ENCODE measurements at regions not wholly inside any gene's neighbourhood (a gene's known extent, or its start where the extent isn't known, plus 50 kb on each side); places are given as distances from the start of the nearest gene placed in this dataset.

DNA sequence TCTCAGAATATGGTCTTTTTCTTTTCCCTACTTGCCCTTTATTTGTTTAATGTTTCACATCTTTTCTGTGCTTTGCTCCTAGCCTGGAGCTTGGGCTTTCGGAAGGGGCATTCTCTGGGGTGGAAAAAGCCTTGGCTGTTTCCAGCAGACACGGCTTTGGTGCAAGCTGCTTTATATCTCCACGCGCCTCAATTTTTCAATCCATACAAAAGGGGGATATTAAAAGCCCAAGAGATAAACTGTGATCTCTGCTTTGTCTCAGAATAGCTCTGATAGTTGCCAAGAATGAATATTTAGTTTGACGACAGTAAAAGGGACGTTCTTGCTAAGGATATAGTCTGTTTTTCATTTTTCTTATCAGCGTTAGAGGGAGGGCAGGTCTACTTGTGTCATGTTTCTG, 194.0 kb upstream of the KIRREL3 start:
- no peak for DNase-seq
- no peak overlapping the region for H3K27ac Mint-ChIP-seq
- no peaks in the 10 kb centered on the region for H3K27me3 Mint-ChIP-seq
- ATAC-seq (ENCODE audit: low read depth in 2 of 2): no peak
- H3K9me3 Mint-ChIP-seq: peaks cover 0 to 3% (median 0%) of the 10 kb centered on the region in 7 donors
- no peak overlapping the region for H3K4me3 Mint-ChIP-seq
- no peaks in the 10 kb centered on the region for H3K36me3 Mint-ChIP-seq
- H3K4me1 Mint-ChIP-seq: no peaks in the 10 kb centered on the region

DNA sequence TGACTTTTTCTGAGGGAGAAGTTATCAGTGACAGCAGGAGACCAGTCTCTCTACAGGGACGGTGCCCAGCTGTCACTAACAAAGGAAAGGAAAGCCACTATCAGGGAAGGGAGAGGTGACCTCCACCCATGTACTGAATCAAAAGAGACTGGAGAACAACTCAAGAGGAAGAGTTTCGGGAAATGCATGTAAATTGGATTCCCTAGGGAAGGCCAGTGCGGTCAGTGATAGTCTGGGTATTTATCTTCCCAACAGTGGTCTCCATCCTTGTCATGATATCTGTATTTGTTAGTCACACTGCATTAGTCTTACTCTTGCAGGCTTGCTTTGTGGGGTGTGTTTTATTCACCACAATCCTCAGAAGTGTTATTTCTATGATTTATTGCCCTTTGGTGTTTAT, 193.4 kb upstream of the KIRREL3 start:
- ATAC-seq (ENCODE audit: low read depth in 2 of 2): no peak
- Mint-ChIP-seq H3K9me3 (peaks cover 0 to 7% (median 3%) of the 10 kb centered on the region in 7 donors), H3K4me1 (no peaks in the 10 kb centered on the region), H3K36me3 (no peaks in the 10 kb centered on the region), H3K27ac (no peak overlapping the region), H3K4me3 (no peak overlapping the region), H3K27me3 (no peaks in the 10 kb centered on the region)
- no peak for DNase-seq

DNA sequence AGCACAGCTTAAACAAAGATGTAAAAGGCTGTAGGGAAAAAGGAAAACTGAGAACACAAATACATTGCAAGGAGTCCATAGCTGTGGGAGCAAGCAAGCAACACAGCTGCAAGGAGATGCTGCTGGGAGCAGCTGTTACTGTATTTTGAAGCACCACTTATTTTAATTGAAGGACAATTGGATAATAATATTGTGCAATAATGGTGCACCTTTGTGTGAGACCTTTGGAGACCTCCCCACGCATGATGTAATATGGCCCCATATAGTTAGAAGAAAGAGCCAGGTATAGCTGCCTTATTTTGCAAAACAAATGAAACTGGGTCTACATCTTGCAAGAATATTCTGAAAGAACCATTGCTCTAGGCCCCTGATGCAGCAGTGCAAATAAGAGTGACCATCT, 191.1 kb upstream of the KIRREL3 start:
- Mint-ChIP-seq H3K27me3 (peaks cover 0 to 6% (median 0%) of the 10 kb centered on the region in 3 donors), H3K4me1 (no peaks in the 10 kb centered on the region), H3K9me3 (peaks cover 0 to 13% (median 2%) of the 10 kb centered on the region in 7 donors), H3K36me3 (no peaks in the 10 kb centered on the region), H3K4me3 (no peak overlapping the region), H3K27ac (no peak overlapping the region)
- DNase-seq: no peak
- no peak for ATAC-seq (ENCODE audit: low read depth in 2 of 2)

DNA sequence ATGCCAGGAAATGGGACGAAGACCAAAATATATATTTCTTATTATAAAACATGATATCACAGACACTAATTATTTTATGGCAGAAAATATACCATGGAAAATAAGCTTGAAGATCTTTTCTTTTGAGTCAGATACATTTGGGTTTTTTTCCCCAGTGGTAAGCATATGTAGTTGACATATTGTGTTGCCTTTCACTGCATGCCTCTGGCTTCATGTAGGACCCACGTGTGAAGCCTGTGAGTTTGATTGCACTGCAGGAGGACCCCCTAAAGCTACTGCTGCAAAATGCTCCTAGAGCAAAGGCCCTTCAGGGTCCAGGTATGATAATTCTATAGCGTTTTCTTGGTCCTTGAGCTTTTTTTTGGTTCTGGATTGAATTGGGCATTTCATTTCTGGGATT, 190.7 kb upstream of the KIRREL3 start:
- Mint-ChIP-seq H3K27ac (no peak overlapping the region), H3K9me3 (peaks cover 0 to 13% (median 2%) of the 10 kb centered on the region in 7 donors), H3K4me1 (no peaks in the 10 kb centered on the region), H3K36me3 (no peaks in the 10 kb centered on the region), H3K27me3 (peaks cover 0 to 6% (median 0%) of the 10 kb centered on the region in 3 donors), H3K4me3 (no peak overlapping the region)
- DNase-seq (no peak), ATAC-seq (ENCODE audit: low read depth in 2 of 2) (no peak)

DNA sequence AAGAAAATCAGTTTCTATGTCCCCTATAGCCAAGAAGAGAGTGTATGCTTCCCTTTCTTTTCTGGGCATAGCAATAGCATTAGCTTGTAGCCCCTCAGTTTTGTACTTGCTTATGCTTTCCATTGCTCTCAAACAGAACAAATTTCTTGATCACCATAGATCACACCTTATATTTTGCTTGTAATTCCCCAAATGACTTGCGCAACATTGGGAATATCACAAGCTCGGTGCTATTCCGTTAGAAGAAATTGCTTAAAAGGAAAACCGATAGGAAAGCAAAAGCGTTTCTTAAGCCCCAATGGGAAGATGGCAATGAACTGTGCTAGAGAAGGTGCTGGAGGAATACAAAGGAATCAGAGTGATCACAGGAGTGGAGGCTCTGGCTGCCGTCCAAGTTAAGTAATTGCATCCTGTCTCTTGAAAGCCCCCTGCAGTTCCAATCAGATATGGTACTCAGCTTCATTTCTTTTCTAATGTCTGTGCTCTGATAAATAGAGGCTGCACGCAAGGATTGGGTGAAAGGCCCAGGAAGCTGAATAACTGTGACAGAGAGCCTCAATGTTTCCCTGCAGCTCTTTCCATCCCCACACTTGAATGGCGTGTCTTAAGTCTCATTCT, 182.1 kb upstream of the KIRREL3 start:
- Mint-ChIP-seq H3K27ac (no peak overlapping the region), H3K4me1 (no peaks in the 10 kb centered on the region), H3K36me3 (no peaks in the 10 kb centered on the region), H3K9me3 (peaks cover 0 to 6% (median 0%) of the 10 kb centered on the region in 7 donors), H3K4me3 (peak overlapping the region in 1 of 8 donors; percentile 45), H3K27me3 (peaks cover 0 to 5% (median 0%) of the 10 kb centered on the region in 3 donors)
- no peak for ATAC-seq (ENCODE audit: low read depth in 2 of 2)
- no peak for DNase-seq

DNA sequence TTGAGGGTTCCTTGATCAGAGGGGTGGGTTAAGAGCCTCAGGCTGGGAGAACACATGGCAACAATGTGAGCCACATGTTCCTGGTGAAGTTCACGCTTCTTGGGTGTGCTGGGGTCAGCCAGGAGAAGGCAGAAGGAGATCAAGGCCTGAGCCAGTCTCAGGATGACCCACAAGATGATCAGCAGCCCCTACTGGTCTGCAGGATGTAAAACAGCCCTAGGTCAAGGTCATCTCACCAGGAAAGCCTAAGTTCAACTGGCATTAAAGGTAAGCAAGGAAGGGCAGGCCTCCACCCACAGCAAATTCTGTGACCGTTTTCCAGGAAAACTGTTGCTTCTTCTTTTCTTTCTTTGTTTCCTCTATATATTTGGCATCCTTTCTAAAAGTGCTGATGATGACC, 156.7 kb upstream of the KIRREL3 start:
- H3K27me3 Mint-ChIP-seq: no peaks in the 10 kb centered on the region

DNA sequence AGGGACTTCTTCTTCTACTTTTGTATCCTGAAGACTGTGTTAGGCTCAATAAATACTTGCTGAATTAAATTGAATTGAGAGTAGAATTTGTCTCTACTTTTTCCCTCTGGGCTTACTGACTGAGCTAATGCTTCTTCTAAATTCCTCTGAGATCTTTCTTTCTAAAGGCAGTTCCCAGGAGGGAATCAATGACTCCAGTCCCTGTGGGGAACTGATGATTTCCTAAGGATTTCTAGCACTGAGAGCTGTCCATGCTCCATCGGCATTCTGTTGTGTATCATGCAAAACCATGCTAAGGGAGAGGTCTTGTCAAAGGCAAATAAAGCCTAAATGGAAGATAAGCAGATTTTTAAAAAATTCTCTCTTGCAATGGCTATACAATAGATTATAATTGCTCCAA, 148.8 kb upstream of the KIRREL3 start:
- H3K4me1 Mint-ChIP-seq: no peaks in the 10 kb centered on the region
- no peaks in the 10 kb centered on the region for H3K36me3 Mint-ChIP-seq
- no peak for DNase-seq
- peaks cover 0 to 15% (median 0%) of the 10 kb centered on the region in 7 donors for H3K9me3 Mint-ChIP-seq
- ATAC-seq (ENCODE audit: low read depth in 2 of 2): no peak
- H3K4me3 Mint-ChIP-seq: no peak overlapping the region
- H3K27me3 Mint-ChIP-seq: no peaks in the 10 kb centered on the region
- no peak overlapping the region for H3K27ac Mint-ChIP-seq

More for the DNA sequence above, 156.7 kb upstream of the KIRREL3 start:
- DNase-seq (no peak), ATAC-seq (ENCODE audit: low read depth in 2 of 2) (no peak)
- no peaks in the 10 kb centered on the region for H3K4me1 Mint-ChIP-seq
- no peaks in the 10 kb centered on the region for H3K36me3 Mint-ChIP-seq
- no peak overlapping the region for H3K27ac Mint-ChIP-seq
- H3K4me3 Mint-ChIP-seq: no peak overlapping the region
- peaks cover 0 to 6% (median 0%) of the 10 kb centered on the region in 7 donors for H3K9me3 Mint-ChIP-seq

DNA sequence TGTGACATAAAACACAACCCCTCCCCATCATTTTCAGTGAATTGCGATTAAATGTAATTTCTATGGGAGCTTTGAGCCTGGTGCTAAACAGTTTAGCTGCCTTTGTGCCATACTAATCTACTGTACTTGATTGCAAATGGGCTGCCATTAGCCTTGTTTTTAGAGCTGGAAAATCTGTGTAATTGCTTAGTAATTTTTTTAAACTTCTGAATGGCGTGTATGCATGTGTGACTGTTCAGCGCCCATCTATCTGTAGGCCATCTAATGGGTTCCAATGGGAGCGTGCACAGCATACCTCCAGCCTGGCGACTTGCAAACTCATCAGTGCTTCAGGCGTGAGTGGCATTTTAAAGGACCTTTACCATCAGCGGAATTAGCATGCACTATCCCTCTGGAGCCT, 142.7 kb upstream of the KIRREL3 start:
- DNase-seq (no peak), ATAC-seq (ENCODE audit: low read depth in 2 of 2) (no peak)
- Mint-ChIP-seq H3K4me3 (no peak overlapping the region), H3K9me3 (peaks cover 0 to 12% (median 2%) of the 10 kb centered on the region in 7 donors), H3K4me1 (no peaks in the 10 kb centered on the region), H3K36me3 (no peaks in the 10 kb centered on the region), H3K27ac (no peak overlapping the region), H3K27me3 (no peaks in the 10 kb centered on the region)

DNA sequence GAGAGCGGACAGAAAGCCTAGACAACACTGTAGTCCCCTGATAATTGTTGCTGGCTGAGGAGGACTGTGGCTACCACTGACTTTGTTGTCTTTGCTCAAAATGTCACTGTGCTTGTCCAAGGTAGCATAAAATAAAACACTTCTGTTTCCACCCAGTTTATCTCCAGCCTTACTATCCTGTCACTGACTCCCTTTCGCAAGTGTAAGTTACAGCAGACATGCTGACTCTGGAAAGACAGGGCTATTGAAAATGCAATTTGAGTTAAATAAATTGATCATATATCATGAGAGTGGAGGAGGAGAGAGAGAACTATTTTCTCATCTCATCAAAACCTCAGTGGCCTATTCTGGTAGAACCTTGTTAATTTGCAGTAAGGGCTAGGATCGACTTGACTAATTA, 138.0 kb upstream of the KIRREL3 start:
- Mint-ChIP-seq H3K9me3 (peaks cover 0 to 6% (median 2%) of the 10 kb centered on the region in 7 donors), H3K4me1 (no peaks in the 10 kb centered on the region), H3K27me3 (peaks cover 0 to 4% (median 0%) of the 10 kb centered on the region in 3 donors), H3K27ac (no peak overlapping the region), H3K4me3 (no peak overlapping the region), H3K36me3 (no peaks in the 10 kb centered on the region)
- ATAC-seq (ENCODE audit: low read depth in 2 of 2) (no peak), DNase-seq (no peak)

DNA sequence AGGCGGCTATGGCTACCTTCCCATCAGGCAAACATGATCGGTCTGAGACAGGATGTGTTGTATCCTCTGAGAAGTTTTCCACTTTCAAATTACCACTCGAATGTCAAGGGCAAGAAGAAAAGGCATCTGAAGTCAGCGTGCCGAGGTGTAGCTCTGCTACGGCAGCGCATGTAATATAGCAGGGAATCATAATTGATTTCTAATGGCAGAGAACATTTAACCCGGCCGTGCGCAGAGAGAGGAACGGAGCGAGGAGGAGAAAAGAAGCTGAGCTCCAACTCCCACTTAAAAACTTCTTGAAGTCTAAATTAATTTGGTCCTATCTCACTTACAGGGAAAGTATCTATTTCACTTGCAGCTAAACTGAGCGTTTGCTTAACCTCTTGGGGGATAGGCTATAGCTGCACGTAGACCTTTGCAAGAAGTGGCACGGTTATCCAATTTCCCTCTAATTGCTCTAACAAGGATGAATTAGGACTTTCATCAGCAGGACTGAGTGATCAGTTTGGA, 137.3 kb upstream of the KIRREL3 start:
- no peak for ATAC-seq (ENCODE audit: low read depth in 2 of 2)

DNA sequence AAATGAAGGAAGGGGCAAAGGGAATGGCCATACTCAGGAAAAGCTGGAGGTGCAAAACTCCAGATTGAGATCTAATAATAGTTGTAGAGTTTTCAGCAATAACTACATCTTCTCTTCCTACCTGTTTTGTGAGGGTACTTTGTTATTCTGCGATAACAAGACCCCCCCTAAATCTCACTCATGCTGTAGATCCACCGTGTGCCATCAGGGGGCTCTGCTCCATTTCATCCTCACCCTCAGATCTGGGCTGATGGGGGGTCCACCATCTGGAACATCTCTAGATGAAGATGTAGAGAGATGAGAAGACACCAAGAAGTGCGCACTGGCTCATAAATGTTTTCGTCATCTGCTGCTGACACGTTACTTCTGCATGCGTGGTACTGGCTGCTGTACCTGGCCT, 135.9 kb upstream of the KIRREL3 start:
- ATAC-seq (ENCODE audit: low read depth in 2 of 2): no peak
- no peaks in the 10 kb centered on the region for H3K4me1 Mint-ChIP-seq
- H3K36me3 Mint-ChIP-seq: no peaks in the 10 kb centered on the region
- DNase-seq: no peak
- H3K27ac Mint-ChIP-seq: no peak overlapping the region
- H3K27me3 Mint-ChIP-seq: peaks cover 0 to 4% (median 0%) of the 10 kb centered on the region in 3 donors
- H3K4me3 Mint-ChIP-seq: no peak overlapping the region
- peaks cover 0 to 7% (median 0%) of the 10 kb centered on the region in 7 donors for H3K9me3 Mint-ChIP-seq

More for the DNA sequence above, 137.3 kb upstream of the KIRREL3 start:
- Mint-ChIP-seq H3K36me3 (no peaks in the 10 kb centered on the region), H3K27ac (no peak overlapping the region), H3K27me3 (peaks cover 0 to 4% (median 0%) of the 10 kb centered on the region in 3 donors), H3K4me3 (no peak overlapping the region), H3K4me1 (no peaks in the 10 kb centered on the region), H3K9me3 (peaks cover 0 to 7% (median 0%) of the 10 kb centered on the region in 7 donors)
- no peak for DNase-seq

DNA sequence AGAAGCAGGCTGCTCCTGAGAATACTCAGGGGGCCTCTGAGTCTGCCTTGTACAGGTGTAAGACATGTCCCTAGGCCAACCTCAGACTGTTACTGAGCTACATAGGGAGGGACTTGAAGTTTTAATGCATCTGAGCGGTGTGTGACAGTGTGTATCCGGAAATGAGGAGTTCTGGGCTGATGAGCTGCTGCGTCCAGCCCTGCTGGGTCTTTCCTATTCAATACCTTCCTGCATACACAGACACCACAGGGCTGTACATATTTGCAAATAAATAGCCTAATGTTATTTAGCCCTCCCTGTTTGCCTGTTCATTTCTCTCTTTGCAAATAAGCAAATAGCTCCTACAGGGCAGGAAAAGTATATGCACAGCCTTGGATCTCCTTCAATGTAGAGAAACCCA, 134.7 kb upstream of the KIRREL3 start:
- peaks cover 0 to 4% (median 0%) of the 10 kb centered on the region in 3 donors for H3K27me3 Mint-ChIP-seq
- no peak overlapping the region for H3K4me3 Mint-ChIP-seq

DNA sequence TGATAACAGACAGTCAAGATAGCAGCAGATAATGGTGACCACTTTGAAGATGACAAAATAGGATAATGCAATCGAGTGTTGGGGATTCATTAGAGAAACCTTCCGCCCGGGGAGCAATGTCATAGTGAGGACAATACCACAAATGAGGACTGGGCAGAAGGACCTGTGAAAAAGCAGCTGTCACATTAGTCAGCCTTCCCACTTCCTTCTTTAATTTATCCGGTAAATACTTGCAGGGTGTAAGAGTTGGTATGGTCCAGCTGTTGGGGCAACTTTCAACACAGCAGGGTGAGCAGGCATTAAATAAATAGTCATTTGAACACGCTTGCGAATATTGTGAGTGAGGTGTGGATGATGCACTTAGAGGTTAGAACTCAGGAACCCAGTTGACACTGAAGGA, 132.5 kb upstream of the KIRREL3 start:
- H3K36me3 Mint-ChIP-seq: no peaks in the 10 kb centered on the region
- H3K27ac Mint-ChIP-seq: no peak overlapping the region
- no peak overlapping the region for H3K4me3 Mint-ChIP-seq
- ATAC-seq (ENCODE audit: low read depth in 2 of 2) (no peak), DNase-seq (no peak)
- peaks cover 0 to 4% (median 0%) of the 10 kb centered on the region in 3 donors for H3K27me3 Mint-ChIP-seq
- H3K9me3 Mint-ChIP-seq: peaks cover 0 to 7% (median 0%) of the 10 kb centered on the region in 7 donors
- no peaks in the 10 kb centered on the region for H3K4me1 Mint-ChIP-seq

More for the DNA sequence above, 134.7 kb upstream of the KIRREL3 start:
- no peak overlapping the region for H3K27ac Mint-ChIP-seq
- ATAC-seq (ENCODE audit: low read depth in 2 of 2): no peak
- DNase-seq: no peak
- H3K9me3 Mint-ChIP-seq: peaks cover 0 to 7% (median 0%) of the 10 kb centered on the region in 7 donors
- no peaks in the 10 kb centered on the region for H3K4me1 Mint-ChIP-seq
- H3K36me3 Mint-ChIP-seq: no peaks in the 10 kb centered on the region

DNA sequence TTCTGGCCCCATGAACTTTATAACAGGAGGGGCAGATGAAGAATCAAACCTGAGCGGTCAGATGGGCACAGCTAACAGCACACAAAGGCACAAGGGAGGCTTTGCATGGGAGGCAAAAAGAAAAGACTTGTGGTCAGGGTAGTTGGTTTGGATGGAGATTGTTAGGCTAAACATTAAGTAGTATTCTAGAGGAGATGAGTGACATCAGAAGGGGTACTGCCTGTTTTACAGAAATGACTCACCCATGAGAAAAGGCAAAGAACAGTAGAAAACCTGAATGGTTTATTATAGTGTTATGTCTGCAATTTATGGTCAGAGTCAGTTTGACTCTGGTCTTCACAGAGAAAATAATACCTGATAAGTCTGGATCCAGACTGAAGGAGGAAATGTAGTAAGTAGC, 129.8 kb upstream of the KIRREL3 start:
- Mint-ChIP-seq H3K36me3 (no peaks in the 10 kb centered on the region), H3K4me1 (no peaks in the 10 kb centered on the region), H3K4me3 (no peak overlapping the region), H3K27ac (no peak overlapping the region), H3K9me3 (peaks cover 0 to 4% (median 2%) of the 10 kb centered on the region in 7 donors), H3K27me3 (peaks cover 0 to 4% (median 4%) of the 10 kb centered on the region in 3 donors)
- ATAC-seq (ENCODE audit: low read depth in 2 of 2): no peak
- DNase-seq: no peak

Measured in naive B cell (primary cell).